Activated CD8-positive, alpha-beta memory T cell treated with anti-CD3 and anti-CD28 coated beads, Interleukin-2, amount 10 ng/mL, durations not matched to agents 7 days and 5 days (primary cell): ENCODE measurements at regions not wholly inside any gene's neighbourhood (a gene's known extent, or its start where the extent isn't known, plus 50 kb on each side); places are given as distances from the start of the nearest gene placed in this dataset.

Experiments used
- ATAC-seq: fragments of 150-1000 bp; cut with Tn5 transposase; one replicate; pipeline ENCODE4 v1.10.0; 2021; ENCODE audit warnings: moderate library complexity
- CTCF ChIA-PET: fragments of 350-600 bp; sonication (Branson Sonifier 250); formaldehyde crosslinking; loops from one replicate; lab custom pipeline; 2021; ENCODE audit warnings: antibody characterized with exemption; lab: Charles Lee
- DNase-seq: peaks from one replicate; pipeline ENCODE4 v3.0.0-alpha.2; 2020
- H3K27ac Mint-ChIP-seq: one replicate; pipeline ENCODE4 v1.8.0; 2021; ENCODE audit warnings: mild to moderate bottlenecking, mixed read lengths
- H3K27me3 Mint-ChIP-seq: one replicate; pipeline ENCODE4 v1.8.0; 2021; ENCODE audit warnings: mixed read lengths
- H3K36me3 Mint-ChIP-seq: one replicate; pipeline ENCODE4 v1.8.0; 2021; ENCODE audit warnings: mild to moderate bottlenecking, mixed read lengths
- H3K4me1 Mint-ChIP-seq: one replicate; pipeline ENCODE4 v1.8.0; 2021; ENCODE audit warnings: mixed read lengths
- H3K4me3 Mint-ChIP-seq: one replicate; pipeline ENCODE4 v1.8.0; 2021; ENCODE audit warnings: mild to moderate bottlenecking, moderate library complexity, mixed read lengths
- H3K9me3 Mint-ChIP-seq: one replicate; pipeline ENCODE4 v1.8.0; 2022; ENCODE audit warnings: low read depth, mixed read lengths

DNA sequence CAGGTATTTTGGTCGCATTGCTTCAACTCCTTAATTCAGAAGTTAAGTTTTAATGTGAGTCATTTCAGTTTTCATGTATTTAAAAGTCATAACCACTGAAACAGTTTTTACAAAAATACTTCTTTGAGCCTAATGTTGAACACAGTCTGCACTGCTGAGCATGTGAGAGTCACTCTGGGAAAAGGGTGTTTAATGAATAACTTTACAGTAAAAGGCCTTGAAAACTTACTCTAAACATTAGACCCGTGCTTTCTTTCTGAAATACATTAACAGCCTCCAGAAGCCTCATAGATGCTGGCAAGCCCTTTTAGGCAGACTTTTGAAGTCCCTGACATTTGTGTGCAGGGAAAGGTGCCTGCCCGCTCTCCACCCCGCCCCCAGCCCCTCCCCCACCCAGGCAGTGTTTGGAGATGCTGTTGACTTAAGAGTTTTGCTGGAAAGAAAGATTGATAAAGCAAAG, 68.9 kb upstream of the NR2F2 start:
- CTCF ChIA-PET = interaction anchor here (0.7 kb wide), 1 partner anchor 464 kb away, joined by 3 read pairs; no protein-coding TSS in a partner anchor
- ATAC-seq = no peak
- Mint-ChIP-seq H3K9me3 (peaks cover 2% of the 10 kb centered on the region), H3K4me1 (no peaks in the 10 kb centered on the region), H3K27me3 (no peaks in the 10 kb centered on the region), H3K4me3 (no peak overlapping the region), H3K27ac (no peak overlapping the region), H3K36me3 (no peaks in the 10 kb centered on the region)
- no peak for DNase-seq

DNA sequence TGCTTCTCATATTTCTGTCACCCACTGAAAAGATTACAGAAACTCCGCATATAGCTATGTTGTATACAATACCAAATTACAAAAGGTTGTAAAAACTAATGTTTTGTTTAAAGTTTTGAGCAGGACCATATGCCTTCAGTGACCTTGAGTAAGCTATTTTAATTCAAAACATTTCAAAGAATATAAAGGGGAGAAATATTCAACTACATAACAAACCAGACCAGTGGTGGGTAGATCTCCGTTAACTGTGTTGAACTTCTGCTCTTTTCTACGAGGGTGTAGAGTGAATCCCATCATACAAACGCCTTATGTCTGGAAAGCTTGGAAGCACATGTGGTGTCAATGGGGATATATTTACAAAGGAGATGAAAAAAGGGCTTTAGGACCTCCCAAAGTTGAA, 68.4 kb upstream of the NR2F2 start:
- DNase-seq (no peak), ATAC-seq (no peak)
- Mint-ChIP-seq H3K36me3 (no peaks in the 10 kb centered on the region), H3K9me3 (peaks cover 2% of the 10 kb centered on the region), H3K27me3 (no peaks in the 10 kb centered on the region), H3K27ac (no peak overlapping the region), H3K4me1 (no peaks in the 10 kb centered on the region), H3K4me3 (no peak overlapping the region)
- CTCF ChIA-PET = no interaction called here

DNA sequence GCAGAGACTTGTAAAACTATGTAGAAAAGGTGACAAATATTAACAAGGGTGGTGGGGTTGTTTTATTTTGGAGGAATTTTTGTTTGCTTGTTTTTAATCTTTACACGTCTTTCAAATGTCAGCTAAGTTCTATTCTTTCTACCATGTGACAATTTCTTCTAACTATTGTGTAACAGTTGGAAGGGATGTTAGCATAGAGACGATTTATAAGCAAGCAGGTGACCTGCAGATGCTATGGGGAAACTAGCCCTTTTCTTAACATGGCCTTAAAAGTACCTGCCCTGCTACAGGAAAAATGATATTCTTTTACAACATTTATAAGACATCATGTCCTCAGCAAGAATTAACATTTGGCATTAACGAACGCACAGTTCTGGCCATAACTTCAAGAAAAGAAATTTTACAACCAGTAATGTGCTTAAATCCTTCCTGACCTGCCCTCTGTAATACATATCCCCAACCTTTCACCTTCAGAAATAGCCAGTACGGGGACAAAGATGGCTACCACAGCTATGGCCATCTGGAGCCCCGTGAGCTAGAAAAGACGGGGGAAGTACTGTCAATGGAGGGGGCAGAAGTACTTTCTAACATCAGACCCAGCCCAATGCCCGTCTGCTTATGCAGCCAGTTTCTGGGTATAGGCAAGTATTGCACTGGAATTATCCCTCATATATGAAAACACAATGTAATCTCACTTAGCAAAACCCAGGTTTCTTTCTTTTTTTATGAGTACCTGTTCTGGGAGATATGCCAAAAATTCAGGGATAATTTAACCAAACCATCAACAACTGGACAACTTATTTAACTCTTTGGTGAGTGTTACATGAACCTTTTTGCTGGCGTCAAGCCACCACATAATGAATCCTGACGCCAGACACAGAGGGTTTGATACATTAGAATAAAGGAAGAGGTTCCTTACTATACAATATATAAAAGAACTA, 67.7 kb upstream of the NR2F2 start:
- Mint-ChIP-seq H3K4me3 (no peak overlapping the region), H3K4me1 (no peaks in the 10 kb centered on the region), H3K36me3 (no peaks in the 10 kb centered on the region), H3K27me3 (no peaks in the 10 kb centered on the region), H3K27ac (no peak overlapping the region), H3K9me3 (peaks cover 2% of the 10 kb centered on the region)
- CTCF ChIA-PET = no interaction called here
- DNase-seq (no peak), ATAC-seq (no peak)

DNA sequence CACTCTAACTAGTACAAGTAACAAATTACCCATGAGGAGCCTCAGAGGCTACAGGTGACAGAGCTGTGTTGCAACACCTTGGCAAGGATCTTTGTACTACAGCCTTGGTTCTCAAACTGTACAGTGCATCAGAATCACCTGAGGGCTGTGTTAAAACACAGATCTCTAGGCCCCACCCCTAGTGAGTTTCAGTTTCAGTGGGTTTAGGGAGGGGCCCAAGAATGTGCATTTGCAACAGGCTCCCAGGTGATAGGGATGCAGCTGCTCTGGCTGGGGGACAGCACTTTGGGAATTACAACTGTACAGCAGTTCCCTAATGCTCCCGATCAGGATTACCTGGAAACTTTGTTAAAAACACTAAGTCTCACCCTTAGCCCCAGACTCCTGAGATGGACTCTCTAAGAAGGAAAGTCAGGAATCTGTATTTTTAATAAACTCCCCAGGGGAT, 66.1 kb upstream of the NR2F2 start:
- CTCF ChIA-PET = no interaction called here
- Mint-ChIP-seq H3K4me3 (no peak overlapping the region), H3K9me3 (no peaks in the 10 kb centered on the region), H3K36me3 (no peaks in the 10 kb centered on the region), H3K4me1 (no peaks in the 10 kb centered on the region), H3K27me3 (no peaks in the 10 kb centered on the region), H3K27ac (no peak overlapping the region)
- no peak for ATAC-seq
- DNase-seq = no peak

DNA sequence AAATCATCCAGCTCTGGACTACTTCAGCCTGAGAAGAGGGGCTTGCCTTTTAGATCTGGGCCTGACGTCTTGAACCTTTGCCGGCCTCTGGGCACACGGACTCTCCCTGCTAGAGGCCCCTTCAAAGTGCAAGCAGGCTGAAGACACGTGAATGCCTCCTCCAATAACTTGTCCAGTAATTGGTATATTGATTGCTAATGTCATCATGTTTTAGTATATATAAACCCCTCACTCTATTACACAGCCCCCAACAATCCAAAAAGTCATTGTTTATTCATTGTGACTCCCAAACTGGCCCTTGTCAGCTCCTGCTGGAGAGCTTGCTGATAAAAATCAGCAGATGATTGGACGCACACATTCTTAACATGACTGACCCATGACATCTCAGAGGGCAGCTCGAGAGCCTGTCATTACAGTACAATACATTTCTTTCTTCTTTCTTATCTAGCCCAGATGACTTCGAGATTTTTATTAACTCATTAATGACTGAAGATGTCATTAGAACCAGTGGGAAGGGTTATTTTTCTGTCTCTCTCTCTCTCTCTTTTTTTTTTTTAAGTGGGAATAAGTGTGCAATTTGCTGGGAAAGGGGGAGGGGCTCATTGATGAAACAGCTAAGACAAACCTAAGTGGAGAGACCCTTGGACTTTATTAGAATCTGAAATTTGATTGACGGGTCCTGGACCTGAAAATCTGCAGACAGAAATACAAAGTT, 65.5 kb upstream of the NR2F2 start:
- no peaks in the 10 kb centered on the region for H3K36me3 Mint-ChIP-seq
- DNase-seq = no peak
- CTCF ChIA-PET = no interaction called here
- no peak overlapping the region for H3K27ac Mint-ChIP-seq
- H3K9me3 Mint-ChIP-seq = no peaks in the 10 kb centered on the region
- H3K27me3 Mint-ChIP-seq = no peaks in the 10 kb centered on the region
- H3K4me1 Mint-ChIP-seq = no peaks in the 10 kb centered on the region
- no peak for ATAC-seq
- no peak overlapping the region for H3K4me3 Mint-ChIP-seq

DNA sequence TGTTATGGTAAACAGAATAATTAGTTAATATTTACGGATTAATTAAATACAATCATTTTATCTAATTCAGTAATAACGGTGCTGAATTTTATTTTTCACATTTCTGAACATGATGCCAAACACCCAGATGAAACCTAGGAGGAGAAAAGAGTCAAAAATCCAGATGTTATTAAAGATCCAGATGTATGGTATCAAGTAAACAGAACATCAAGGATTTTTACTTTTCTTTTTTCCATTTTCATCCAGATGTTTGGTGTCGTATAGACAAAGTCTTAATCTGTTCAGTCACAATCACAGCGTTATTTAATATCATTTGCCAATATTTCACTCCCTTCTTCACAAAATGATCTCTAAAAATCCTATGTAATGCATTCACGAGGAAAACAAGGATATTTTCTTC, 64.0 kb upstream of the NR2F2 start:
- no peak for DNase-seq
- no peaks in the 10 kb centered on the region for H3K9me3 Mint-ChIP-seq
- H3K36me3 Mint-ChIP-seq = no peaks in the 10 kb centered on the region
- CTCF ChIA-PET = no interaction called here
- H3K27me3 Mint-ChIP-seq = no peaks in the 10 kb centered on the region
- no peak overlapping the region for H3K4me3 Mint-ChIP-seq
- ATAC-seq = no peak
- H3K27ac Mint-ChIP-seq = no peak overlapping the region
- no peaks in the 10 kb centered on the region for H3K4me1 Mint-ChIP-seq

DNA sequence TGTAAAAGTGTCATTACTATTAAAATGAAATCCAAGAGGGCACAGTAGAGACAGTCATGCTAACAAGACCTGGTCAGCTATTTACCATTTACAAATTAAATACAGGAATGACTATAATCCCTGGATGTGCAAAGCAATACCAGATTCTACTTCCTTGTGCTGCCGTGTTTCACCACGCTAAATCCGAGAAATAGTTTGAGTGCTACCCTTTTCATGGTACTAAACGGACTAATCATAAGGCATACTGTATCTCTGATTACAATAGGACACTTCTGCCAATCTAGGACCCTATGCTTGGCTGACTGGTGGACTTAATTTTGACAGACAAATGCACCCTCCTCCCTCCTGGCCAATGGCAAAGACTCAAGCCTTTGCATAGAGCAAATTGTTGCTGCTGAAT, 63.0 kb upstream of the NR2F2 start:
- Mint-ChIP-seq H3K4me1 (no peaks in the 10 kb centered on the region), H3K4me3 (no peak overlapping the region), H3K9me3 (no peaks in the 10 kb centered on the region), H3K27ac (no peak overlapping the region), H3K27me3 (no peaks in the 10 kb centered on the region), H3K36me3 (no peaks in the 10 kb centered on the region)
- DNase-seq (no peak), ATAC-seq (no peak)
- CTCF ChIA-PET = no interaction called here

DNA sequence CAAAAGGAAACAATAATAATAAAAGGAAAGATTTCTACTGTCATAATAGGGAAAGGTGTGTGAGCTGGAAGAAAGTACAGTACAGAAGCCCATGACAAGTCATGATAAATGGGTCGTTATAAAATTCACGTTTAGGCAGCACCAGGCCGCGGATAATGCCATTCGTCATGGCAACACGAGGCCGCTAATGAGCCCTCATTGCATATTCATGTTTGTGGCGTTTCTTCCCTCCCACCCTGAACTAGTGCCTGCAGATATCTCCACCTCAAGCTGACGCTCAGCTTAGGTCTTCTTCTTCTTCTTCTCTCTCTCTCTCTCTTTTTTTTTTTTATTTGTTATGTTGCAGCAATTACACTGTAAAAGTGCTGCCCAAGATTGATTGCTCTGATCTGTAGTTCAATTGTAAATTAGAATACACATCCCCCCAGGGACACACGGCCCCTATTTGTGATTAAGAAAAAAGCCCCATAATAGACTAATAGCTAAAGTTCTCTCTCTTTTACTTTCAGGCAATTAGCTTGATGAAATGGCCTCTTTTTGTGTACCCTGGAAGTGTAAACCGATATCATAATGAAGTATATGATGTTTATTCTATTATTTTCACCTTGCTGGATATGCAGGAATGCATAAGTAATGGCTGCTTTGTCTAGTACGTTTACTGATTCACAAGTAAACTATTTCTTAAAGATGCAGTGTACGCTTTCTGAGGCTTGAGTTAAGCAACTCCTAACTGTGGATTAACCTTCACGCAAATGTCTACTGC, 61.9 kb upstream of the NR2F2 start:
- Mint-ChIP-seq H3K4me1 (no peaks in the 10 kb centered on the region), H3K27ac (no peak overlapping the region), H3K9me3 (no peaks in the 10 kb centered on the region), H3K4me3 (no peak overlapping the region), H3K27me3 (no peaks in the 10 kb centered on the region), H3K36me3 (no peaks in the 10 kb centered on the region)
- DNase-seq (no peak), ATAC-seq (no peak)
- CTCF ChIA-PET = no interaction called here

DNA sequence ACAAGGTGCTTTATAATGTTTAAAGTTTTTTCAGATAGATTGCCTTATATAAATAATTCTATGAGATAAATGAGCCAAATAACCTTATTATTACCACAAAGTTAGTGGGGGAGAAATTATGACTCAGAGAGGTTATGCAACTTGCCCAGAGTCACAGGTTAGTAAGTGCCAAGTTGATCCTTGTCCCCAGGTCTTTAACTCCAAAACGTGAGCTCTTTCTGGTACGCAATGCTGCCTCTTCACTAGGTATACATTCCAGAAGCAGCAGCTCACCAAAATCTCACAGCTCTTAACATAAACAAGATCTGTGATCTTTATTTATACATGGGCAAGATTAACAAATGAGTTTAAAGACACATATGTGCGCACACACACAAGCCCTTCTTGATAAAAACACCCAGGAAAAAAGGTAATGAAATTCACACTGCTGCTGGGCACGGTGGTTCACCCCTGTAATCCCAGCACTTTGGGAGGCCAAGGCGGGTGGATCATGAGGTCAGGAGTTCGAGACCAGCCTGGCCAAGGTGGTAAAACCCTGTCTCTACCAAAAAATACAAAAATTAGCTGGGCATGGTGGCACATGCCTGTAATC, 59.8 kb upstream of the NR2F2 start:
- DNase-seq (no peak), ATAC-seq (no peak)
- no peaks in the 10 kb centered on the region for H3K4me1 Mint-ChIP-seq
- H3K36me3 Mint-ChIP-seq = no peaks in the 10 kb centered on the region
- no peaks in the 10 kb centered on the region for H3K9me3 Mint-ChIP-seq
- CTCF ChIA-PET = no interaction called here
- no peaks in the 10 kb centered on the region for H3K27me3 Mint-ChIP-seq
- no peak overlapping the region for H3K4me3 Mint-ChIP-seq
- no peak overlapping the region for H3K27ac Mint-ChIP-seq

DNA sequence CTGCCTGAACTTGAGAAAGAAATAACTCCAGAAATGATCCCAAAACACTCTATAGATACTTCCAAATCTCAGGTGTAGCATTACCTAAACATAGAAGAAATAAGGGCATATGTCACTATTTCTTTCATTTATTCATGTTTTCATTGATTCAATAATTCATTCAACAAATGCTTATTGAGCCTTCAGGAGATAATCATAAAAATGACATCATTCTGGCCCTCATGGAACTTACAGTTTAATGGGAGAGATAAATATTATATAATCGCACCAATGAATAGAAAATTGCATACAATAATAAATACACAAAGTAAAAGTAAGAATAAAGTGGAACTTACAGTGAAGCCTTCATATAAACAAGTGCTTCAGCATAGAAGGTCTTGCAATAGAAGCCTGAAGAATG, 58.1 kb upstream of the NR2F2 start:
- H3K4me3 Mint-ChIP-seq = no peak overlapping the region
- no peaks in the 10 kb centered on the region for H3K4me1 Mint-ChIP-seq
- DNase-seq (no peak), ATAC-seq (no peak)
- CTCF ChIA-PET = no interaction called here
- H3K27ac Mint-ChIP-seq = no peak overlapping the region
- H3K36me3 Mint-ChIP-seq = no peaks in the 10 kb centered on the region
- no peaks in the 10 kb centered on the region for H3K9me3 Mint-ChIP-seq
- H3K27me3 Mint-ChIP-seq = no peaks in the 10 kb centered on the region

DNA sequence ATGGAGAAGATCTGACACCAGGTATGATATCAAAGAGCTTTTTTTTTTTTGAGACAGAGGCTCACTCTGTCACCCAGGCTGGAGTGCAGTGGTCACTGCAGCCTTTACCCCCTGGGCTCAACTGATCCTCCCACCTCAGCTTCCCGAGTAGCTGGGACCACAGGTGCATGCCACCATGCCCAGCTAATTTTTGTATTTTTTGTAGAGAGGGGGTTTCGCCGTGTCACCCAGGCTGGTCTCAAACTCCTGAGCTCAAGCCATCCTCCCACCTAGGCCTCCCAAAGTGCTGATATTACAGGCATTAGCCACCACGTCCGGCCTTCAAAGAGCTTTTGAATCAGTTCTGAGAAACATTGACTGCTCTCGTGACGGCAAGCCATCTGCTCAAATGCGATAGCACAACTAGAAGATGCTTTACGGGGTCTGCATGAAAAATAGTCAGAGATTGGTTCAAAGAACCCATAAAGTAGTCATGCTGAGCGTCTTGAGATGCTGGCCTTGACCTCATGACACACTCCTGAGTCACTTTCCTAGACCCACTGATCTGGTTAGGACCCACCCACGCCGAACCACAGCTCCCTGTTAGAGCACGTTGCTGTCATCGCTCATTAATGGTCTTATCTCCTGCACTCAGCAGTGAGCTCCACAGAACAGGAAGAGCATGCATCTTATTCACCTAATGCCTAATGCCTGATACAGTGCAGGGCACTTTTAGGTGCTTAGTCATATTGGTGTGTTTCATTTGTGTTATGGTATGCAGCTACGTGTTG, 57.0 kb upstream of the NR2F2 start:
- CTCF ChIA-PET = no interaction called here
- Mint-ChIP-seq H3K36me3 (no peaks in the 10 kb centered on the region), H3K27me3 (no peaks in the 10 kb centered on the region)

DNA sequence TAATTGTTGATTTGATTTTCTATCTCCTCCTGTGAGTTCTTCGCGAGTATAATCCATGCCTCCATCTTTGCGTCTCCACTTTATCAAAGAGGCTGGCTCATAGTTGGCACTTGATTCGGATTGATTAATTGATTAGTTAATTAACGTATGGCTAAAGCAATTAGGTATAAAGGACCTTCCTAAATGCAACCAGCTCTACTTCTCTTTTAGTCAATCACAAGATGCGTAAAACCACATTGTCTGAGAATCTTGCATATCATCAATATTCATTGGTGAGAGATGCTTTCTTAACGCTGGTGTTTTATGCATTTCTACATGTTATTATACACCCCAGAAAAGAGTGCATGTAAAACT, 56.4 kb upstream of the NR2F2 start:
- Mint-ChIP-seq H3K36me3 (no peaks in the 10 kb centered on the region), H3K27ac (no peak overlapping the region), H3K4me1 (no peaks in the 10 kb centered on the region), H3K4me3 (no peak overlapping the region), H3K27me3 (no peaks in the 10 kb centered on the region), H3K9me3 (no peaks in the 10 kb centered on the region)
- DNase-seq (no peak), ATAC-seq (no peak)
- CTCF ChIA-PET = no interaction called here

More for the DNA sequence above, 57.0 kb upstream of the NR2F2 start:
- ATAC-seq (no peak), DNase-seq (no peak)
- no peaks in the 10 kb centered on the region for H3K4me1 Mint-ChIP-seq
- H3K4me3 Mint-ChIP-seq = no peak overlapping the region
- no peak overlapping the region for H3K27ac Mint-ChIP-seq
- no peaks in the 10 kb centered on the region for H3K9me3 Mint-ChIP-seq

DNA sequence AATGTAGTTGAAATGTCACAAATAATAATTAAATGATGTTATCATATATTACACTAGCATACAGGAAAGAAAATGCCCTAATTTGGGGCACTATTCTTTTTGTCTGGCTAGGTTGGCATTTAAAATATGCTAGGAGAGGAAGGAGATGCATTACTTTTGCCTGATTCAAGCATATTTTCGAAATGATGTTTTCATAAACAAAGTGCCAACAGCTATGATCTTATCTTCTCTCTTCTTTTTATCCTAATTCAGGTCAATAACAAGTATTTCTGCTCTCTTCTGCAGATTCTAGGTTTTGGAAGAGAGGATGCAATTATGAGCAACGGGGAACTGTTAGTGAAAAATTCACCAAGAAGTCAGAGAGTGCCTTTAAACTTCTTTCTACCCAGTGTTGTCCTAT, 55.8 kb upstream of the NR2F2 start:
- no peak overlapping the region for H3K27ac Mint-ChIP-seq
- H3K4me3 Mint-ChIP-seq = no peak overlapping the region
- ATAC-seq (no peak), DNase-seq (no peak)
- no peaks in the 10 kb centered on the region for H3K36me3 Mint-ChIP-seq
- H3K4me1 Mint-ChIP-seq = no peaks in the 10 kb centered on the region
- no peaks in the 10 kb centered on the region for H3K27me3 Mint-ChIP-seq
- no peaks in the 10 kb centered on the region for H3K9me3 Mint-ChIP-seq
- CTCF ChIA-PET = no interaction called here
